D721Med (cell line): ENCODE measurements at regions not wholly inside any gene's neighbourhood (a gene's known extent, or its start where the extent isn't known, plus 50 kb on each side); places are given as distances from the start of the nearest gene placed in this dataset.

Experiments used
- DNase-seq: peaks from one replicate; pipeline ENCODE4 v3.0.0; 2011; ENCODE audit warnings: low spot score; ENCODE audit not compliant: insufficient read length
- FAIRE-seq: peaks from 2 replicates; lab custom pipeline; 2011; peaks lifted over from hg19 to GRCh38; lab: Jason Lieb, UNC
- TF ChIP-seq, protein P1 (sequence below): IDR thresholded peaks from 2 replicates; pipeline ENCODE4 v1.5.1; 2012; ENCODE audit warnings: mild to moderate bottlenecking, control low read depth; ENCODE audit not compliant: insufficient read depth; ENCODE audit errors: missing control alignments

DNA sequence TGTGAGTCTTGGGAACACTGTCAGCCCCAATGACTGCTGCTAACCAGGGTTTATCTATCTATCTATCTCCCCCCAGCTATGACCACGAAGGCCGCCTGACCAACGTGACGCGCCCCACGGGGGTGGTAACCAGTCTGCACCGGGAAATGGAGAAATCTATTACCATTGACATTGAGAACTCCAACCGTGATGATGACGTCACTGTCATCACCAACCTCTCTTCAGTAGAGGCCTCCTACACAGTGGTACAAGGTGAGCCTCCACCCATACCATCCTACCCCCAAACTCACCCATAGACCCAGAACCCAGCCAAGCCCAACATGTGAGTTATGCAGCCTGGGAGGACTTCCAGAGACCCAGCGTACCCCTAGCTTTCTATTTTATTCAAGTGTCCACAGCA is 65.4 kb upstream of the WWC1 start:
- FAIRE-seq (no peak), DNase-seq (no peak)
- TF ChIP-seq, protein P1, sequence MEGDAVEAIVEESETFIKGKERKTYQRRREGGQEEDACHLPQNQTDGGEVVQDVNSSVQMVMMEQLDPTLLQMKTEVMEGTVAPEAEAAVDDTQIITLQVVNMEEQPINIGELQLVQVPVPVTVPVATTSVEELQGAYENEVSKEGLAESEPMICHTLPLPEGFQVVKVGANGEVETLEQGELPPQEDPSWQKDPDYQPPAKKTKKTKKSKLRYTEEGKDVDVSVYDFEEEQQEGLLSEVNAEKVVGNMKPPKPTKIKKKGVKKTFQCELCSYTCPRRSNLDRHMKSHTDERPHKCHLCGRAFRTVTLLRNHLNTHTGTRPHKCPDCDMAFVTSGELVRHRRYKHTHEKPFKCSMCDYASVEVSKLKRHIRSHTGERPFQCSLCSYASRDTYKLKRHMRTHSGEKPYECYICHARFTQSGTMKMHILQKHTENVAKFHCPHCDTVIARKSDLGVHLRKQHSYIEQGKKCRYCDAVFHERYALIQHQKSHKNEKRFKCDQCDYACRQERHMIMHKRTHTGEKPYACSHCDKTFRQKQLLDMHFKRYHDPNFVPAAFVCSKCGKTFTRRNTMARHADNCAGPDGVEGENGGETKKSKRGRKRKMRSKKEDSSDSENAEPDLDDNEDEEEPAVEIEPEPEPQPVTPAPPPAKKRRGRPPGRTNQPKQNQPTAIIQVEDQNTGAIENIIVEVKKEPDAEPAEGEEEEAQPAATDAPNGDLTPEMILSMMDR, result no peak

DNA sequence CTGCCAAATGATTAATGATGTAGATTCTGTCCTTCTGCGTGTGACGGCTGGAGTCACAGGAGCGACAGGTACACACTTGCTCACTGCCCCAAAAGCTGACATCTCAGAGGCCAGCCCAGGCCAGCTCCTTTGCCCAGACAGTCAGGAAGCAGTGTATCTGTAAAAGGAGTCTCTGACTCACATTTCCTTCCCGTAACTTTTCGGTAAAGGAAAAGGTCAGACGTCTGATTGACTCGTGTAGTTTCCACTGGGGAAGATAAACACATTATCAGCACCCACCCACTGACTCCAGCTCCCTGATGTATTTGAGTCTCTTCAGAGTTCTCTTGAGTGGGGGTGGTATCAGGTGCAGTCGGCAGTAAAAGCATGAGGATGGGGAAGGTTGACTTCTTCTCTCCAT is 64.4 kb upstream of the WWC1 start:
- FAIRE-seq (no peak), DNase-seq (no peak)
- TF ChIP-seq, protein P1, result no peak

DNA sequence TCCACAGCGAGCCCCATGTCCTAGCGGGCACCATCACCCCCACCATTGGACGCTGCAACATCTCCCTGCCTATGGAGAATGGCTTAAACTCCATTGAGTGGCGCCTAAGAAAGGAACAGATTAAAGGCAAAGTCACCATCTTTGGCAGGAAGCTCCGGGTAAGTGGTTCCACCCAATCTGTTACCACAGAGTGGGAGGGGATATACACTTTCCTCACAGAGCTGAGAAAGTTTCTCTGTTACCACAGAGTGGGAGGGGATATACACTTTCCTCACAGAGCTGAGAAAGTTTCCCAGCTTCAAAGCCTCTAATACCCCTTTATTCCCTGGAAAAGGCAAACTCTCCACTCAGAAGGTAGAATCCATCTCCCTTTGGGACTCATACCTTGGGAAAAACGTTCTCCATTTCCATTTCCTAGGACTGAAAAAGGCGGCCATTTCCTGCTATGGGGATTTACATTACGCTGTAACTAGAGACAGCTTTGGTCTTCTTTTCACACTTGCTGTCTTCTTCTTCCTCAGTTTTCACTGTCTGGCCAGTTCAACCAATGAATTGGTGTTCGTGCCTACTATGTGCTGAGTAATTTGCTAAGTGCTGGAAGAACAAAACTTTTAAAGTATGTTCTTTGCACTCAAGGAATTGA is 63.4 kb upstream of the WWC1 start:
- DNase-seq, result no peak
- no peak for FAIRE-seq
- TF ChIP-seq, protein P1, result no peak

DNA sequence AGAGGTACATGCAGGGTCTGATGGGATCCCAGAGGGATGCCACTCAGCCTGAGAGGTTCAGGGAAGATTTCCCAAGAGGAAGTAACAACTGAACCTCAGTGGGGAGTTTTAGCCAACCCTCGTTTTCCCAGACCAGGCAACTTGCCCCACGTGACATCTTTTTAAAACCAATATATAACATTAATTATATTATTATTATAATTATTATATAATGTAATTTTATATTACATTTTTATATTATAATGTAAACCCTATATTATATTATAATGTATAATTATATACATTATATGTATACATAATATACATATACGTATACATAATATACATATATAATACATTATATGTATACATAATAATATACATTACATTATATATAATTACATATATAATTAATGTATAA is 62.8 kb upstream of the WWC1 start:
- TF ChIP-seq, protein P1, result no peak
- no peak for DNase-seq
- FAIRE-seq, result no peak

DNA sequence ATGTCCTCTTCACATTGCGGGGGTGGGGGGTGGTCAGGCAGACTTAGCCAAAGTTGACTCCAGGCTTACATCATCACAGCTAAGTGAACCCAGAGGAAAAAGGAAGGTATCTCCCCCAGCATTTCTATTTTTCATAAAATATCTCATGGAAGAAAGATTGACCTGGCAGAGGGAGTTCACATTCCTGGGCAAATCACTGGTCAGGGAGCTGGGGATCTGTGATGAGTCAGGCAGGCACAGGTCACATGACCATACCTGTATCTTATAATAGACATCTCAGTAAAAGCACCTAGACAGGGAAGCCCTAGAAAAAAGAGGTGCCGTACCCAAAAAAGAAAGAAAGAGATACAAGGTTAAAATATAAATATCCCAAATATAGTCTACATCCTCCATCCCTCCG is 57.3 kb upstream of the WWC1 start:
- DNase-seq, result no peak
- no peak for FAIRE-seq
- TF ChIP-seq, protein P1, result no peak

DNA sequence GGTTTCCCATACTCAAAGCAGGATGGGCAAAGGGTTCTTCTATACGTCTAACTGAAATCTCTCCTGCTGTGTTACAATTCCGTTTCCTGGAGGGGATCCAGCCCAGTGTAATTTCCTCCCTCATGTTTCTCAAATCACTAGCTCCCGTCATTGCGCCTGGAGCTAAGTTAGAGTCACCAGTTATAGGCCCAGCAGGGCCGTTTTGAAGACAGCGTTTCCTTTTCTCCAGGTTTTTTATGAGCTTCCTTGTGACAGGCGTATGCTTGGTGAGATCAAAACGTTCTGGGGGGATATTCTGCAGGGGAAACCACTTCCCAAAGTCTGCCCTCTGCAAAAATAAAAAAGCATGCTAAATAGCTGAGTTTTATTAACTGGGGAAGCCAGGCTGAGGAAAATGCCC is 53.0 kb upstream of the WWC1 start:
- no peak for FAIRE-seq
- TF ChIP-seq, protein P1, result no peak
- DNase-seq, result no peak

DNA sequence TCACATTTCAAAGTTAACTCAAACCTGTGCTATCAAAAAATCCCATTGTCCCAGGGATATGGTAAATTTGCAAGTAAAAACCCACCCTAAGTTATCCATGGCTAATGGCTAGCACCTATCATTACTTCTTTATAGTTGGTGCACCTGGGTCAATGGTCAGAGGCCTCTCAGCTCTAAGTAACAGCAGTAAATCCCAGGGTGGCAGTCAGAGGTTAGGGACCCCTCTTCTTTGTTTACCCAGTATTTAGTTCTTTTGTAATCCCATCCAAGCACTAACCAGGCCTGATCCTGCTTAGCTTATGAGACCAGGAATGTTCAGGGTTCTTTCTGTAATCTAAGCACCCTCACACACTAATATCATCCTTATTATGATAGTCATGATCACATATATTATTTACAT is 52.1 kb upstream of the WWC1 start:
- DNase-seq, result no peak
- no peak for FAIRE-seq
- TF ChIP-seq, protein P1, result no peak
